ENCODE measurements at regions not wholly inside any gene's neighbourhood (a gene's known extent, or its start where the extent isn't known, plus 50 kb on each side); places are given as distances from the start of the nearest gene placed in this dataset.
"Not testable (repeated sequence)": the region's sequence is repeated elsewhere in the genome, so short reads cannot be mapped to it uniquely, and the experiment has no call there.

DNA sequence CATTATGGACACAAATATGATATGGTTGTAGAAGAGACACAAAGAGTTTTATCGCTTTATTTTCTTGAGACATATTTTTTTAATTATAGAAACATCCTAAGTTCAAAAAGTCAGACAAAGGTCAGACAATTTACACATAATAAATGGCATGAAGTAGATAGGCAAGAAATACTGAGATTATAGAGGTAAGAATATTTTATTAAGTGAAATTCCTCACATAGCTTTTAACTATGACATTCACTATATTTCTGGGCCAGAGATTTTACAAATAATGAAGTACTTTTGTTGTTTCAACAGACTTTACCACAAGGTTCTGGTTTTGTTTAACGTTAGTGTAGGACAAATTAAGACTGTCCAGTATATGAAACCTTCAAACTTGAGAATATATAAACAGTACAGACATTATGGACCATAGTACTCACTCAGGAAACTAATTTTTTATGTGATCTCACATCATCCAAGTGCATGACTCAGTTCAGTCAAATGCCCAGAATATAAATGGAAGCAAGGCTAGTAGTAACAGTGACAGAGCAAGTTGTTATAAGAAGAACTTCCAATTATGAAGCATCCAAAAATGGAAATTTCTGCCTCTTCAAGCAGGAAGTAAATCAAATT is 394.8 kb downstream of the KCNJ2 start:
- DNase-seq (ENCODE audit: low read depth), result peak; percentile 40

DNA sequence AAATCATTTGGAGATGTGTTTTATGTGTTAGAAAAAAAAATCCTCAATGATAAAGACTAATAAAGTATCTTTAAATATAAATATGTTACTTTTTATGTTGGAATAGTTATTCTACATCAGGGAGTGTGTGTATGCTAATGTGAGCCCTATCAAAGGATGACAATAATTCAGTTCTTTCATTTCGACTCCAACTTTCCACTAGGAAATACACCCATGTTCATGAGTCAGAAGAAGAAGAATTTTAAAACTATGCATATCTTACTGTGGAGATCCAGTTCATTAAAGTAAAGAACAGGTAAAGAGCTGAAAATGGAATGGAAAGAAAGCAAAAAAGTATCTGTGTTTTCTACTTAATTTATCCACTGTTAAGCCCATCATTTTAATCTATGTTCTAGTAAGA is 399.8 kb downstream of the KCNJ2 start:
- no peak for DNase-seq (ENCODE audit: low read depth)

DNA sequence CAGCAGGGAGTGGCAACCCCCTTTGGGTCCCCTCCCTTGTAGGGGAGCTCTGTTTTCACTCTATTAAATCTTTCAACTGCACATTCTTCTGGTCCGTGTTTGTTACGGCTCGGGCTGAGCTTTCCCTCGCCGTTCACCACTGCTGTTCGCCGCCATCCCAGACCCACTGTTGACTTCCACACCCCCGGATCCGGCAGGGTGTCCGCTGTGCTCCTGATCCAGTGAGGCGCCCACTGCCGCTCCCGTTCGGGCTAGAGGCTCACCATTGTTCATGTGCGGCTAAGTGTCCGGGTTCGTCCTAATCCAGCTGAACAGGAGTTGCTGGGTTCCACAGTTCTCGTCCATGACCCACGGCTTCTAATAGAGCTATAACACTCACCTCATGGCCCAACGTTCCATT is 408.1 kb downstream of the KCNJ2 start:
- no peak for DNase-seq (ENCODE audit: low read depth)

DNA sequence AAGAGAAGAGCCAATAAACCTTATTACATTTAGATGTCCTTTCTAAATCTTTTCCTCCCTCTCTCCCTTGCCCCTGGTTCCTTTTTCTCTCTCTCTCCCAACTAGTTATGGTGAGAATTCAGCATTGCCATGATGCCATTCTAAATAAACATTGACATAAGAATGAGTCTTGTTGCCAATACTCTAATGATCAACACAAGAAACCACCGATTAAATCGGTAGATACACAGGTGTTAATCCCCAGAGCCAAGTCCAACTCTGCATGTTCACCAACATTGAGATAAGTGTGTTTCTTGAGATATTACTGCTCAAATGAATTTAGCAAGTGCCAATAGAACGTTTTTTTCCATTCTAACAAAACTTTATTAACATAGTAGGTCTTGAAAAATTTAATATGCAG is 412.1 kb downstream of the KCNJ2 start:
- DNase-seq (ENCODE audit: low read depth), result no peak

DNA sequence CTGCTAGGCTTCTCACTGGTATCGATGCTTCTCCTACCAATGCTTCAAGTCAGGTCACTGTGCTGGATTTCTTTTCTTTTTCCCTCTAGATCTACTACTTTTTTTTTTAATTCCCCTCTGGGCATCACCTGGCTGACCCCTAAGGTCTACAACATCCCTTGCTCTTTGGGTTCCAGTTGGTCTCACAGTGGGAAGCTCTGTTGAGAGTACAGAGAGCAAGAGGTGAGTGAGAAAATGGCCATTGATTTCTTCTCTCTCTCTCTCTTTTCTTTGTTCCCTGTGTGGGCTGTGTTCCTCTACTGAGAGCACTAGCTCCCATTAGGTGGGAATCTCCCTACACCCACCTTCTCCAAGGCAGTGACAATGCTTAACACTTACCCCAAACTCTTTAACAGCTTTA is 413.4 kb downstream of the KCNJ2 start:
- DNase-seq (ENCODE audit: low read depth), result no peak

DNA sequence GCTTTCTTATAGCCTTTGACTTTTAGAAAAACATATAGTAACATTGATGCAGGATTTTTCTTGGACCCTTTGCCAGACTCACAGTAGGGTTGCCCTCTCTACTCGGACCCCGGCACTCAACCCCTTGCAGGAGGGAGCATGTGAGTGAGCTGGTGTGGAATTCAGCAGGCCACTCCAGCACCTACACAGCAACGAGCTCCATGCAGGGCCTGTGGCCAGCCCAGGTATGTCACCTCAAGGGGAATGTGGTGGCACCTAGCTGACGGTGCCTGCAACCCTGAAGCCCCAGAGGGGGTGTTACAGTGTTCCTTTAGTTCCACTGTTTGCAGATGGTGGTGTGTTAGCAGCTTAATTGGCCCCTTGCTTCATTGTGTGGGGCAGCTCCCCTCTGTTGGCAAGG is 414.9 kb downstream of the KCNJ2 start:
- no peak for DNase-seq (ENCODE audit: low read depth)

DNA sequence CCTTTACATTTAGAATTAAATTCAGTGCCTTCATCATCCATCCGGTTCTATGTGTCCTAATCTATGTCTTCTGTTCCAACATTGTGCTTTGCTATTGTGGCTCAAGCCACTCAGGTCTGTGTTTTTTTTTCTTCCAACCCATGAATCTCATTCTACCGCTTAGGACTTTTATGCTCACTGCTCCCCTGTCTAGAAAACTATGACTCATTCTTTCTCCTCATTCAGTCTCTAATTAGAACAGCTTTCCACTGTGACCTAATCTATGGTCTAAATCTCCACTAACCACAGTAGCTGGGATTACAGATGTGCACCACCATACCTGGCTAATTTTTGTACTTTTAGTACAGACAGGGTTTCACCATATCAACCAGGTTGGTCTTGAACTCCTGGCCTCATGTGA is 418.7 kb downstream of the KCNJ2 start:
- no peak for DNase-seq (ENCODE audit: low read depth)

DNA sequence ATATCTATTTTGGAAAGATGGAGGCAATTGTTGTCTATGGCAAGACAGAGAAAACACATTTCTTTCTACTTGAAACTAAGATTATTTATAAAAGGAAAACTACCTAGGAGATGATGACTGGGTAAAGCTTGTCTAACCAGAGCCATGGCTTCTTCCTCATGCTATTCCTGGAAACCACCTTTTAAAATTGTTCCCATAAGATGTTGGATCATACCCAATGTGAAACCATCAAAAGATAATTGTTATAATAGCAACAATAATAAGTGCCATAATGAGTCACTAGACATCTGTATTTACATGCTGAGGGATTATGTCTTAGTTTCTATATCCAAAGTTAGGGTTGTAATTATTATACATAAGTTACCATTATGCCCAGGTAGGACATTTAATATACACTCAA is 428.4 kb downstream of the KCNJ2 start:
- no peak for DNase-seq (ENCODE audit: low read depth)

DNA sequence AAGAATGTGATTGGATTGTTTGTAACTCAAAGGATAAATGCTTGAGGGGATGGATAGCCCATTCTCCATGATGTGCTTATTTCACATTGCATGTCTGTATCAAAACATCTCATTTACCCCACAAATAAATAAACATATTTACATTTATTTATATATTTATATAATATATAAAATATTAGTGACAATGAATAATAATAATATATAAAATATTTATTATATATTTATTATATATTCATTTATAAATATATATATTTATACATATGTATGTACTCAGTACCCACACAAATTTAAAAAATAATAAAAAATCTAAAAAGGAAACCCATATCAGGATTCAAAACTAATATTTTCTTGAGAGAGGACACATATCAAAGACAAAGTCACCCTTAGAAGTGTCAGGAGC is 429.9 kb downstream of the KCNJ2 start:
- DNase-seq (ENCODE audit: low read depth), result no peak

DNA sequence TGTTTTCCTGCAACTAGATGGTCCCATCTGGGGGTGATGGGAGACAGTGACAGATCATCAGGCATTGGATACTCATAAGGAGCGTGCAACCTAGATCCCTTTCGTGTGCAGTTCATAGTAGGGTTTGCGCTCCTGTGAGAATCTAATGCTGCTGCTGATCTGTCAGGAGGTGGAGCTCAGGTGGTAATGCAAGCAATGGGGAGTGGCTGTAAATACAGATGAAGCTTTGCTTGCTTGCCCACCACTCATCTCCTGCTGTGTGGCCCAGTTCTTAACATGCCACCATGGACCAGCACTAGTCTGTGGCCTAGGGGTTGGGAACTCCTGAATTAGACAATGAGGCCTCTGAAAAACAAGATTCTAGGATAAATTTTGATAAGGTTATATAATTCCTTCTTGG is 430.6 kb downstream of the KCNJ2 start:
- DNase-seq (ENCODE audit: low read depth), result not testable (repeated sequence)

DNA sequence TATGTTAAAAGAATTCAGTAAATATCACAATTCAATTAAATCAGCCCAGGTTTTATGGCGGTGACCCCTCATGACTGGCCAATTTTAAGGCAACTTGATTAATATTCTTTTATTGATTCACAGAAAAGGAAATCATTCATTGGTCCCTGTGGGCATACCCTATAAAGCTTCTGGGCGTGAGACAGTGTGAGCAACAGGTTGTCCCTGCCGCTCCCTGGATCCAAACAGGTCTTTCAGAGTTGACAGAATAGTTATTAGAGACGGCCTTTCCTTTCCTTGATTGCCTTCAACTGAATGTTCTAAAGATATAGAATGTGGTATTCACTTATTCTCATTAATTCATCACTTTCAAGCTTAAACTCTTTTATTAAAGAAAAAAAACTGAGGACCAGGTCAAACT is 433.9 kb downstream of the KCNJ2 start:
- no peak for DNase-seq (ENCODE audit: low read depth)

DNA sequence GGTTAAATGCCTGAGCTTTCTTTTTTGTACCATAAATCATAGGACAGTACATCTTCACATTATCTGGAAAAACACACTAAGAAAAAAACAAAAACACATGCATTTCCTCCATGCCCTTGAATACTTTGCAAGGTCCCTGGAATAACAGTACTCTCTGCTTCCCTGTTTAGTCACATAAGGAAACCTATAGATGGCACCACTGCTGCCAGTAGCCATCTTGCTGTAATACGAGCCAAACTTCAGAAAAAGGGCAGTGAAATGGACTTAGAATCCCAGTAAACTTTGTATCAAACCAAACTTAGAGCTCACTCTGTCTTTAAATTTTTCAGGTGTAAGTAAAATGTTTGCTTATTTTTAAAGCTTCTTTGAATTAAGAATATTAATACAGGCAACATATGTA is 435.5 kb downstream of the KCNJ2 start:
- DNase-seq (ENCODE audit: low read depth), result no peak

DNA sequence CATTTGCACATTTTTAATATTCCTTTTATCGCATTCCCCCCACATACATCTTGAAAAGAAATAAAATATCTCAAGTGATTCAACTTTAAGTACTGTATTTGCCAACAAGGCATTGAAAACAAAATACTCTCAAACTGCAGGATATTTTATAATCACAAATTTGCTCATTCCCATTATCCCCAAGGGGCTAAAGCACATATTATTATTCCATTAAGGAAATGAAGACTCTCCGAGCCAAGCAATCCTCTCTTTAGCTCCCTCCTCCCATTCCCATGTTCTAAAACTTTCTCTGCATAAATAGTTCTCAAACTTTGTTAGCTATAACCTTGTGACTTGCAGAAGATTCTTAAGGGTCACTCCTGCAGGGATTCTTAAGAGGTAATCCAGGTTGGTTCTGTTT is 436.8 kb downstream of the KCNJ2 start:
- no peak for DNase-seq (ENCODE audit: low read depth)

DNA sequence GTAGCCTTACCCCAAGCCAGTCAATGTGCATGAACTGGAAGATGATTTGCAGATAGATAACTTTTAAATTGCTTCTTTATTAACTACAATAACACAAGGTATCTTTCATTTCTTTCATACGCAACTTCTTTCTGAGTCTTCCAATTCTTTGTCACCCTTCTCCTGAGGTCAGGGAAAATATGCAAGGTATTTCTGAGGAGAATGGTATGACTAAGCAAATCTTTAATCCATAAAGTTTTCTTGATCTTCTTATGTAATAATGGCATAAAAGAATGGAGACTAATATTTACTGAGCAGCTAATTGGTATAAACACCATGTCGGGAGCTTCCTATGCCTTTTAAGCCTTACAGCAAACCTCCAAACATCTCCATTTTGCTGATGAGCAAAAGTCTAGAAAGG is 438.9 kb downstream of the KCNJ2 start:
- no peak for DNase-seq (ENCODE audit: low read depth)

DNA sequence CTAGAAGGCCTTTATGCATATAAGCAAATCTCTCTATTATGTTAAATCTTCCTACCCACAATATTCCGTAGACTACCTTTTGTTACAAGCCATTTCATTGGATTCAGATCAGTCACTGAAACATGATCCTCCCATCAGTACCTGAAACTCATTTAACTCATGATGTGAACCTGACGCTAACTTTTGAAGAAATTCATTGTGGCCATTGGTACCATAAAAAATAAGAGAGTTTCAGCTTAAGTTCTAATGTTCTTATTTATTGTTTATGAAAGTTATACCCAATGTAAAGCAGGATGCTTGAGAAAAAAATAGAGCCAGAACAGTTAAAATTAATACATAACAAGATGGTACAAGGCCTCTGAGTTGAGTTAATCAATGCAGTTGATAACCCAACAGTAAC is 439.6 kb downstream of the KCNJ2 start:
- no peak for DNase-seq (ENCODE audit: low read depth)

DNA sequence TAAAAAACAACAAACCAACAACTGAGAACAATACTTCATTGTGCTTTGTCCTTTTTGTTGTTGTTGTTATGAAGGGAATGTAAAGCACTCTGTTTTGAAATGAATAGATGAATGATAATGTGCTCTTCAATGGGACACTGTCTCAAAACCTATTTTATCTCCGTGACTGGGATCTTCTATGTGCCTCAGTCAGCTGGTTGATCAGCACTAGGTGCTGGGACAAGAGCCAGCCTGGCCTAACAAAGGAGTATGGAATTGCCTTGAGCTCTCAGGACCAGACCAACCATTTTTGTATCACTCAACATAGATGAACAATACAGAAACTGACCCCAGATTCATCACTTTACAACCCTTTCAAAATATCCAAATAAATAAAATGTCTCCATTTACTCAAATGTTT is 440.2 kb downstream of the KCNJ2 start:
- DNase-seq (ENCODE audit: low read depth), result no peak

DNA sequence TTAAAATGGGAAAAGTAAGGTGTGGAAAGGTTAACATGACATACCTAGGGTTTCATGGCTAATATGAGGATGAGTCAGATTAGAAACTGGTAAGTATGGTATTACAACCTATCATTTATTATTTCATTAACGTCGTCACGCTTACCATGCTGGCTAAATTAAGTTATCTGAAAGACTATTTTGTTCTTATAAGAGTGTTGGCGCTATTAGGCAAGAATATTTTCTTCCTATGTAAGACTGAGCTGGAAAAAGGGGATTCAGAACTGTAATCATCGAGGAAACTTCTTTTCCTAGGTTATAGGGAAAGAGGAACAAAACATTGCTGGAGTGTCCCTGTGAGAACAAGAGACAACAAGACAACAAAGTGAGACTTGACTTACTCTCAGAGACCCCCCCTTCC is 440.8 kb downstream of the KCNJ2 start:
- no peak for DNase-seq (ENCODE audit: low read depth)

DNA sequence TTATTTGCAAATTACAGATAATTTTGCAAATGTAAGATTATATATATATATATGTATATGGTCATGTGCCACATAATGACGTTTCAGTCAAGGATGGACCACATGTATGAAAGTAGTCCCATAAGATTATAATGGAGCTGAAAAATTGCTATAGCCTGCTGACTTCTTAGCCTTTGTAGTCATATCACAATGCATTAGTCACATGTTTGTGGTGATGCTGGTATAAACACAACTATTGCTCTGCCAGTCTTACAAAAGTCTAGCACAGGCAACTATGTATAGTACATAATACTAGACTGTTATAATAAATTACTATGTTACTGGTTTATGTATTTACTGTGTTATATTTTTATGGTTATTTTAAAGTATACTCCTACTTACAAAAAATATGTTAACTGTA is 444.3 kb downstream of the KCNJ2 start:
- no peak for DNase-seq (ENCODE audit: low read depth)

DNA sequence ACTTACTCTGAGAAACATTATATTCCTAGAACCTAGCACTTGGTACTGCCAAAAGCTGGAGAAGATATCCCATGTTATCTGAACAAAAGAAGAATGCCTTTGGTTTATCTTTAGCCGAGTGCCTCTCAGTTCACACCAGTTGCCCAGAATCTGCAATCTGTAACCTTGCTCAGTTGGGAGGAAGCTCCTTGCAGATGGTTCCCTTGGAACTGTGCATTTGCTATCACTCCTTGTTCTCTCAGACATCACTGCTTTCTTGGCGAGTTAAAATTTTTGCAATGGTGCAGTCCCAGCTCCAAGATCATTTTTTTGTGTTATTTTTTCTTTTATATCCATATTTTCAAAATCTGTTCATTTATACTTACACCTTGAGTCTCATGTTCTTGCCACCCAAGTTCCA is 446.5 kb downstream of the KCNJ2 start:
- no peak for DNase-seq (ENCODE audit: low read depth)

DNA sequence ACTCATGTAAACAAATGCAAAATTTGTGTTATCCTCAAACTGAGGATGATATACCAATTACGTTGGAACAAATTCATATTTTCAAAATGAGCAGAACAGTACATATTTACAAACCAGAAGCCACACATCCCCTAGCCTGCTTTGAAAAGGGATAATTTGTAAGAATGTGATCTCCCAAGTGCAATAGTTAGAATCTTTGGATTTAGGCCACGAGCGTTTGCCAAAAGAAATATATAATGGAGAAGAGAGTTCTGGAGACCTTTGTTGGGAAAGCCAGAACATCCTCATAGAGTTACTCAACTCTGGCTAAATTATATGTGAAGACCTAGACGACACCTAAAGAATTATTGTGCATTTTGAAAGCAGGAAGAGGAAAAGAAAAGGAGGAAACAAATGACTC is 449.3 kb downstream of the KCNJ2 start:
- DNase-seq (ENCODE audit: low read depth), result no peak

DNA sequence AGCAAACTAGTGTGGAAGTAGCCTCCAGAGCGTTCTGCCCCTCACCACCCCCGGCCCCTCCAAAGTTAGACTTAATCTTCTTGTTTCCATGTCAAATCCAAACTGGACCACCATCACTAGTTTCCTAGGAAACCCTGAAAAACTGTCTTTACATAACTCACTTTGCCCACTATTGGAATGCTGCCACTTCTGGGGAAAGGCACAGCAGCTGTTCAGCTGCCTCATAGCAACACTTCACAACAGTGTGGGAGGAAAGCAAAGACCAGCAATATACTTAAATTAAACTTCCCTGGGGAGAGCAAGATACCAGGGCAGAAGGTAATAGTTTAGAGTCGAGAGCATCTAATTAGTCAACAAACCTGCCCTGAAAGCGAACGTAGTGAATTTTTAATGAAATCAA is 452.2 kb downstream of the KCNJ2 start:
- DNase-seq (ENCODE audit: low read depth), result peak; percentile 95

DNA sequence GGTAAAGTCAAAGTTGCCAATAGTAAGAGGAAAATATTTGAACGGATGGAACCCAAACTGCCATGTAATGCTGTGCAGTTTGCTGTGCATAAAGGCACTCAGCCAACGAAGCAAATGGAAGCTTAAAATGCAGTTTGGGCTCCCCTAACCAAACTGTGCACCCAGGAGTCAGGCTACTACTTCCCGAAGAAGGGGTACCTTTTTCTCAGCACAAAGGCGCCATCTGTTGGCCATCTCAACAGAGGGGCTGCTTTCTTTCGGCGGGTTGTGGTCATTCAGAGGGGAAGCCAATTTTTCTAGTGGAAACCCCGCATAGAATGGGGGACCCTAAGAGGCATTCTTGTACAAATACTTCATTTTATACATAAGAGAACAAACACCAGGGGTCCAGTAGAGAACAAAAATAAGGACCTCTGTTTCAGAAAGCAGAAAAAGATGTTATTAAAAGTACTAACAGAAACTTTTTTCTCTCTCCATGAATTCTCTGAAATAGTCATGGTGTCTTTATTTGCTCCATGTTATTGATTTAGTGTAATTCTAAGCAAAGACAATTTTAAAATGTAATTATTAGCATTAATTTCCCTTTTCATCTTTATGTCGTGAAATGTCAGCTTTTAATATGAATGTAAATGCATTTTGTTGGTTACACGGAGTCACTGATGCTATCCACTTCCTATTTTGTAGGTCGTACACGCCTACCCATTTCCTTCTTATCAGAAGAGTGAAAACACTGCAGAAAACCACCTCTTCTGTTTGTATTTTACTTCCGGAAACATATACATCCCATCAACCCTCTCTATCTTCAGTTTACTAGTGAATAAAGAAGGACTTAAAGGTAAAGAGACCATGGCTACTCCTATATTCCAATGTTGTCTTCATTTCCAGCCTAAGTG is 453.3 kb downstream of the KCNJ2 start:
- DNase-seq (ENCODE audit: low read depth), result peak; percentile 84

DNA sequence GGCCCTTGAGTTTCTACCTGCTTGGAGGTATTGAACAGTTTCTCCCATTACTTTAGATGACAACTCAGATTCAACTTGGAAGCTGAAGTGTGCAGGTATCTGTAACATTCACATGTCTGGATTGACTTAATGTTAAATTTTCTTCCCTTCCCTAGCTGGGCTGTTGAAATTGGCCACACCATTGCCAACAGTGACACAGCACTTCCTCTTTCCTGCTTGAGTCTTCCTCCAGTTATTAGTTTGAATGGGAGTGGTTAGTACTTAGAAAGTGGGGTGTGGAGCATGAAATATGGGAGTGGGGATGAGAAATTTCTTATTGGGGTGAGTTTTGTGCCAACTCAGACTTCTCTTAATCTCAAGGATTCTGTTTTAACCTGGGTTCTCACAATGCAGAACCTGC is 454.9 kb downstream of the KCNJ2 start:
- DNase-seq (ENCODE audit: low read depth), result no peak
